OCI-LY7 (cell line): ENCODE measurements at regions not wholly inside any gene's neighbourhood (a gene's known extent, or its start where the extent isn't known, plus 50 kb on each side); places are given as distances from the start of the nearest gene placed in this dataset.

Experiments
- BruUV-seq: library from RNA; stranded (reverse); fragments of 400-500 nt; replicated peaks from 2 replicates; lab custom pipeline; 2021; lab: Mats Ljungman, UMichigan
- CTCF ChIA-PET: fragments of 300-600 bp; sonication (Branson Sonifier 250); formaldehyde crosslinking; loops from one replicate; lab custom pipeline; 2022; ENCODE audit warnings: antibody characterized with exemption; ENCODE audit not compliant: unreplicated experiment; lab: Charles Lee
- POLR2A ChIA-PET: fragments of 300-600 bp; sonication (Branson Sonifier 250); formaldehyde crosslinking; loops from one replicate; lab custom pipeline; 2022; ENCODE audit warnings: antibody characterized with exemption; lab: Charles Lee
- DNase-seq: peaks from one replicate; pipeline ENCODE4 v3.0.0-alpha.2; 2015; ENCODE audit warnings: low spot score
- H2AFZ ChIP-seq: fragments of 200-600 bp; sonication (generic), shearing (Covaris generic); 2 replicates; pipeline ENCODE4 v1.6.1; 2014; ENCODE audit warnings: mild to moderate bottlenecking, antibody characterized with exemption, low read length, moderate library complexity
- H3K27ac ChIP-seq: fragments of 200-600 bp; sonication (generic); 2 replicates; pipeline ENCODE4 v1.5.1; 2014; ENCODE audit warnings: mixed run types, low read depth, mild to moderate bottlenecking, moderate library complexity, low read length, inconsistent platforms; ENCODE audit not compliant: poor library complexity, severe bottlenecking
- H3K36me3 ChIP-seq: fragments of 200-600 bp; sonication (generic); 2 replicates; pipeline ENCODE4 v1.6.1; 2014; ENCODE audit warnings: mild to moderate bottlenecking, antibody characterized with exemption, low read length, moderate library complexity, mixed read lengths; ENCODE audit not compliant: insufficient read depth
- H3K4me1 ChIP-seq: fragments of 200-600 bp; sonication (generic); 2 replicates; pipeline ENCODE4 v1.5.1; 2014; ENCODE audit warnings: mild to moderate bottlenecking, low read length; ENCODE audit not compliant: insufficient read depth, poor library complexity, severe bottlenecking
- H3K4me2 ChIP-seq: fragments of 200-600 bp; sonication (generic); 2 replicates; pipeline ENCODE4 v1.6.1; 2014; ENCODE audit warnings: mild to moderate bottlenecking, low read length
- H3K4me3 ChIP-seq: fragments of 200-600 bp; sonication (generic); 2 replicates; pipeline ENCODE4 v1.5.1; 2014; ENCODE audit warnings: mild to moderate bottlenecking, low read depth, low read length; ENCODE audit not compliant: poor library complexity, severe bottlenecking
- H3K79me2 ChIP-seq: fragments of 200-600 bp; sonication (generic); 2 replicates; pipeline ENCODE4 v1.6.1; 2016; ENCODE audit warnings: low read depth, mild to moderate bottlenecking, low read length, moderate library complexity, mixed read lengths; ENCODE audit not compliant: insufficient read depth
- H3K9me2 ChIP-seq: fragments of 200-600 bp; sonication (generic); 2 replicates; pipeline ENCODE4 v1.6.1; 2016; ENCODE audit warnings: mild to moderate bottlenecking, low read length, mixed read lengths; ENCODE audit not compliant: insufficient read depth
- H3K9me3 ChIP-seq: fragments of 200-600 bp; sonication (generic); 2 replicates; pipeline ENCODE4 v1.6.1; 2014; ENCODE audit warnings: mild to moderate bottlenecking, mixed run types, low read length, mixed read lengths
- H4K20me1 ChIP-seq: fragments of 200-600 bp; sonication (generic); 2 replicates; pipeline ENCODE4 v1.6.1; 2014; ENCODE audit warnings: mild to moderate bottlenecking, antibody characterized with exemption, low read length, moderate library complexity, mixed read lengths; ENCODE audit not compliant: insufficient read depth
- EZH2phosphoT487 ChIP-seq: fragments of 200-600 bp; sonication (generic); IDR thresholded peaks from 2 replicates; pipeline ENCODE4 v1.6.1; 2018; ENCODE audit warnings: low read depth, borderline replicate concordance, mild to moderate bottlenecking, mixed run types, antibody characterized with exemption, low read length, moderate library complexity, mixed read lengths
- intact Hi-C: fragments of 100-400 bp; cut with micrococcal nuclease; formaldehyde crosslinking; loops from one replicate; pipeline ENCODE4 v1.10.0; 2022; ENCODE audit not compliant: unreplicated experiment
- TF ChIP-seq, protein P1 (sequence below): fragments of 200-600 bp; sonication (generic); conservative IDR thresholded peaks from 2 replicates; pipeline ENCODE4 v1.5.1; 2014; ENCODE audit warnings: mild to moderate bottlenecking, antibody characterized with exemption, low read length, moderate library complexity, mixed read lengths

DNA sequence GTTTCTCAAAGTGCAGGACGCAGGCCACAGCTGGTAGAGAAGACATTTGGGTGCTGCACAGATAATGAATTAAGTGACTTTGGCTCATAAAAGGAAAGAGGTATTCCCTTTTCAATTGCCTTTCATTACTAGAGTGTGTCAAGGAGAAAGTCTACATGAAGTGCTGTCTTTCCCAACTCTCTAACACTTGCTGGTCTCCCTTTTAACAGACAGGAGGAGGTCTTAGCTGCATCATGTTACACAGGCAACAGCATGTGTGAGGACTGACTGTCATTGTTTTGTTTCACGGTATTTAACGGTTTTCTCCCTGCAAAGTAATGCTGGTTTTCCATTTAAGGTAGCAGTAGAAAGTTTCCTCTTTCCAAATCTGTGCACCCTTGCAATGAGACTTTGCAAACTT is 291.3 kb upstream of the LDB2 start:
- no peaks in the 10 kb centered on the region for H3K4me1 ChIP-seq

DNA sequence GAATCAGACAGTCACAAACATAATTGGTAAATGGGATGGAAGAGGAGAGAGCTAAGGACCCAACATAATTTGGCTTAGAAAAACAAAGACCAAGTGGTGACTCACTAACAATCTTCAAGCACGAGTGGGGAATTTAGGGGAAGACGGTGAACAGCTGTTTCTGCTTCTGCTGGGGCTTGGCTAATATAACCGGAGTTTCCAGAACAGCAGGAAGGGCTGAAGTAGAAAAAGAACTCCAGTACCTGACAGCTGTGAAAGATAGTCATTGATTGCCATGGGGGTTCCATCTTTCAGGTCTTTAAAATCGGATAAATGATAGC is 290.9 kb upstream of the LDB2 start:
- ChIA-PET POLR2A (interaction anchor here (0.6 to 1.3 kb wide), 3 partner anchors 10 to 171 kb away, joined by 3 to 4 read pairs (median 4); no protein-coding TSS in a partner anchor), CTCF (no interaction called here)
- no TSS peak for BruUV-seq
- H2AFZ ChIP-seq = no peak overlapping the region
- H3K9me2 ChIP-seq = no peaks in the 10 kb centered on the region
- H3K4me1 ChIP-seq = no peaks in the 10 kb centered on the region
- TF ChIP-seq, protein P1, sequence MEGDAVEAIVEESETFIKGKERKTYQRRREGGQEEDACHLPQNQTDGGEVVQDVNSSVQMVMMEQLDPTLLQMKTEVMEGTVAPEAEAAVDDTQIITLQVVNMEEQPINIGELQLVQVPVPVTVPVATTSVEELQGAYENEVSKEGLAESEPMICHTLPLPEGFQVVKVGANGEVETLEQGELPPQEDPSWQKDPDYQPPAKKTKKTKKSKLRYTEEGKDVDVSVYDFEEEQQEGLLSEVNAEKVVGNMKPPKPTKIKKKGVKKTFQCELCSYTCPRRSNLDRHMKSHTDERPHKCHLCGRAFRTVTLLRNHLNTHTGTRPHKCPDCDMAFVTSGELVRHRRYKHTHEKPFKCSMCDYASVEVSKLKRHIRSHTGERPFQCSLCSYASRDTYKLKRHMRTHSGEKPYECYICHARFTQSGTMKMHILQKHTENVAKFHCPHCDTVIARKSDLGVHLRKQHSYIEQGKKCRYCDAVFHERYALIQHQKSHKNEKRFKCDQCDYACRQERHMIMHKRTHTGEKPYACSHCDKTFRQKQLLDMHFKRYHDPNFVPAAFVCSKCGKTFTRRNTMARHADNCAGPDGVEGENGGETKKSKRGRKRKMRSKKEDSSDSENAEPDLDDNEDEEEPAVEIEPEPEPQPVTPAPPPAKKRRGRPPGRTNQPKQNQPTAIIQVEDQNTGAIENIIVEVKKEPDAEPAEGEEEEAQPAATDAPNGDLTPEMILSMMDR = no peak
- no peak for TF ChIP-seq EZH2phosphoT487
- H4K20me1 ChIP-seq = no peaks in the 10 kb centered on the region
- no peak overlapping the region for H3K4me3 ChIP-seq
- no peak for DNase-seq
- intact Hi-C loops = no loop called here
- H3K27ac ChIP-seq = no peak overlapping the region
- H3K36me3 ChIP-seq = no peaks in the 10 kb centered on the region
- H3K4me2 ChIP-seq = no peak overlapping the region
- H3K79me2 ChIP-seq = no peaks in the 10 kb centered on the region
- H3K9me3 ChIP-seq = no peaks in the 10 kb centered on the region

More for the DNA sequence above, 291.3 kb upstream of the LDB2 start:
- H3K27ac ChIP-seq = no peak overlapping the region
- H3K4me3 ChIP-seq = no peak overlapping the region
- intact Hi-C loops = no loop called here
- no peak for TF ChIP-seq EZH2phosphoT487
- TF ChIP-seq, protein P1 = no peak
- BruUV-seq = no TSS peak
- no peaks in the 10 kb centered on the region for H3K79me2 ChIP-seq
- no peaks in the 10 kb centered on the region for H3K9me2 ChIP-seq
- H4K20me1 ChIP-seq = no peaks in the 10 kb centered on the region
- ChIA-PET CTCF (no interaction called here), POLR2A (interaction anchor here (0.9 to 1.3 kb wide), 3 partner anchors 10 to 104 kb away, joined by 3 to 4 read pairs (median 4); no protein-coding TSS in a partner anchor)
- no peak overlapping the region for H2AFZ ChIP-seq
- H3K9me3 ChIP-seq = no peaks in the 10 kb centered on the region
- H3K36me3 ChIP-seq = no peaks in the 10 kb centered on the region
- no peak overlapping the region for H3K4me2 ChIP-seq
- DNase-seq = no peak

DNA sequence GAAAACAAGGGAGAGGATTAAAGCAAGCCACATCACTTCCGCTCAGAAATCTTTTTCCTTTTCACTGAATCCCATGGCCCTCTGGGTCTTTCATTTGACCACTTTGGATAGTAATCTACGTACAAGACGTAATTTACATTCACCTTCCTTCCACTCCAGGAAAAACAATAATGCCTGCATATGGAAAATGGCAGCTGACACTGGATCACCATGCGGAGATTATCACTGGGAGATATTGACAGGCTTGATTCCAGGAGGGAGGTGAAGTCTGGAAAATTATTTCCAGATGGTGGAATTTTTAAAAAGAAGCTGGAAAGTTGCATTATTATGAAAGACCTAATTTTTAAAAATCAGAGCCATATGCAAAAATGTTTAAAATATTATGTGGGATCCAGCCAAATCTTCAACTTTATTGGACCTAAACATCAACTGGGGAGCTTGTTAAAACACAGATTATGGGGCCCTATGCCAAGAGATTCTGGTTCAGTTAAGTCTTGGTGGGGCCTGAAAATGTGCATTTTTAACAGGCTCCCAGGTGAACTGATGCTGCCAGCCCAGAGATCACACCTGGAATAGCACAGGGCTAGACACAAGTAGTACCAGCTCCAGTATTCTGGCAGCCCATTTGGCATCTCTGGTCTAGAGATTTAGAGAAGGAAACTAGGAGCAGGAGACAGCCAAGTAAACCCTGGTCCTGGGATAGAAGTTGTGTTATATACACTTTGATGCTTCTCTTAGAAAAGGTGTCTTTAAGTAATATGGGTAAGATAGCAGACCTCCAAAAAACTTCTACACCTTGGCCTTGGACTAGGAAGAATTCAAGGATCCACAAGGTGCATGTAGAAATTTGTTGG is 290.3 kb upstream of the LDB2 start:
- H2AFZ ChIP-seq = no peak overlapping the region
- H3K79me2 ChIP-seq = no peaks in the 10 kb centered on the region
- no peak for TF ChIP-seq EZH2phosphoT487
- TF ChIP-seq, protein P1 = no peak
- H3K36me3 ChIP-seq = no peaks in the 10 kb centered on the region
- no peaks in the 10 kb centered on the region for H3K4me1 ChIP-seq
- H3K9me3 ChIP-seq = no peaks in the 10 kb centered on the region
- H4K20me1 ChIP-seq = no peaks in the 10 kb centered on the region
- POLR2A ChIA-PET = interaction anchor here (0.6 to 1.3 kb wide), 3 partner anchors 11 to 170 kb away, joined by 3 to 4 read pairs (median 4); no protein-coding TSS in a partner anchor
- no peak overlapping the region for H3K4me2 ChIP-seq
- H3K27ac ChIP-seq = no peak overlapping the region
- CTCF ChIA-PET = no interaction called here
- DNase-seq = no peak
- no peaks in the 10 kb centered on the region for H3K9me2 ChIP-seq
- H3K4me3 ChIP-seq = no peak overlapping the region
- intact Hi-C loops = no loop called here
- BruUV-seq = no TSS peak
